ENCODE measurements at regions not wholly inside any gene's neighbourhood (a gene's known extent, or its start where the extent isn't known, plus 50 kb on each side); places are given as distances from the start of the nearest gene placed in this dataset.
A peak's percentile ranks its signal among the peaks of the same experiment; 100 is the strongest.

- DNase-seq = no peak
Observed at GRCh38 chrX:9087271-9088040, 53.5 kb upstream of the FAM9B start.

GRCh38 chrX:9088896-9089295 is 55.0 kb upstream of the FAM9B start:
- DNase-seq = peak; percentile 6

- no peak for DNase-seq
Observed at GRCh38 chrX:9090766-9091165, 56.8 kb upstream of the FAM9B start.

- no peak for DNase-seq
Observed at GRCh38 chrX:9091258-9091657, 57.3 kb upstream of the FAM9B start.

- DNase-seq = no peak
Observed at GRCh38 chrX:9102956-9103355, 69.0 kb upstream of the FAM9B start.

- DNase-seq = no peak
Observed at GRCh38 chrX:9108054-9108453, 74.1 kb upstream of the FAM9B start.

- no peak for DNase-seq
Observed at GRCh38 chrX:9110808-9111207, 76.9 kb upstream of the FAM9B start.

GRCh38 chrX:9114245-9114644 is 80.3 kb upstream of the FAM9B start:
- DNase-seq = no peak

GRCh38 chrX:9117851-9118250 is 83.9 kb upstream of the FAM9B start:
- no peak for DNase-seq

- DNase-seq = no peak
Observed at GRCh38 chrX:9122519-9123245, 88.8 kb upstream of the FAM9B start.

- DNase-seq = no peak
Observed at GRCh38 chrX:9127986-9128385, 94.1 kb upstream of the FAM9B start.

GRCh38 chrX:9130031-9130430 is 96.1 kb upstream of the FAM9B start:
- no peak for DNase-seq

GRCh38 chrX:9131066-9131465 is 97.1 kb upstream of the FAM9B start:
- no peak for DNase-seq

- no peak for DNase-seq
Observed at GRCh38 chrX:9132036-9132638, 98.2 kb upstream of the FAM9B start.

GRCh38 chrX:9133426-9133825 is 99.5 kb upstream of the FAM9B start:
- no peak for DNase-seq

GRCh38 chrX:9134366-9134765 is 100.4 kb upstream of the FAM9B start:
- DNase-seq = no peak

- DNase-seq = no peak
Observed at GRCh38 chrX:9135901-9136510, 102.1 kb upstream of the FAM9B start.

- no peak for DNase-seq
Observed at GRCh38 chrX:9137152-9137551, 103.2 kb upstream of the FAM9B start.

- no peak for DNase-seq
Observed at GRCh38 chrX:9141496-9141895, 107.6 kb upstream of the FAM9B start.

- DNase-seq = no peak
Observed at GRCh38 chrX:9144701-9145241, 110.8 kb upstream of the FAM9B start.

- no peak for DNase-seq
Observed at GRCh38 chrX:9146657-9147056, 112.7 kb upstream of the FAM9B start.

- no peak for DNase-seq
Observed at GRCh38 chrX:9147086-9147485, 113.2 kb upstream of the FAM9B start.

GRCh38 chrX:9147726-9148125 is 113.8 kb upstream of the FAM9B start:
- peak; percentile 25 for DNase-seq
